Panc1 (cell line): ENCODE measurements at regions not wholly inside any gene's neighbourhood (a gene's known extent, or its start where the extent isn't known, plus 50 kb on each side); places are given as distances from the start of the nearest gene placed in this dataset.

Source experiments
- ATAC-seq: fragments of 200-7000 bp; cut with Tn5 transposase; 2 replicates; pipeline ENCODE4 v1.9.1; 2020; ENCODE audit warnings: mild to moderate bottlenecking, moderate library complexity
- BruUV-seq: library from RNA; stranded (reverse); fragments of 400-500 nt; replicated peaks from 2 replicates; lab custom pipeline; 2021; lab: Mats Ljungman, UMichigan
- CTCF ChIA-PET: fragments of 300-600 bp; sonication (Branson Sonifier 250); formaldehyde crosslinking; loops from one replicate; lab custom pipeline; 2022; ENCODE audit warnings: antibody characterized with exemption; lab: Charles Lee
- POLR2A ChIA-PET: fragments of 300-600 bp; sonication (Branson Sonifier 250); formaldehyde crosslinking; loops from one replicate; lab custom pipeline; 2022; ENCODE audit warnings: antibody characterized with exemption; lab: Charles Lee
- DNase-seq: peaks from one replicate; pipeline ENCODE4 v3.0.0-alpha.2; 2010; ENCODE audit warnings: low read depth, low spot score
- H3K27ac ChIP-seq: 2 replicates; pipeline ENCODE4 v1.5.1; 2011; ENCODE audit warnings: mild to moderate bottlenecking, low read length, inconsistent platforms
- H3K27me3 ChIP-seq: fragments of 200-500 bp; sonication (Bioruptor generic); 2 replicates; pipeline ENCODE4 v1.6.0; 2014; ENCODE audit warnings: low read length, inconsistent platforms; ENCODE audit not compliant: control insufficient read depth, insufficient read depth
- H3K36me3 ChIP-seq: fragments of 200-500 bp; sonication (Bioruptor generic); 2 replicates; pipeline ENCODE4 v1.5.1; 2014; ENCODE audit warnings: inconsistent platforms, mild to moderate bottlenecking, low read length, moderate library complexity; ENCODE audit not compliant: control insufficient read depth, insufficient read depth
- H3K4me1 ChIP-seq: 2 replicates; pipeline ENCODE4 v1.5.1; 2011; ENCODE audit warnings: inconsistent platforms, mild to moderate bottlenecking, low read length, moderate library complexity; ENCODE audit not compliant: control insufficient read depth, insufficient read depth
- H3K4me3 ChIP-seq, 2 experiments: 2 replicates each; pipeline ENCODE4 v1.5.1; 2011 to 2012; ENCODE audit warnings: low read depth in 2 of 2, low read length in 2 of 2, mild to moderate bottlenecking in 2 of 2, inconsistent platforms in 1 of 2, moderate library complexity in 1 of 2
- H3K9me3 ChIP-seq: fragments of 200-500 bp; sonication (Bioruptor generic); 2 replicates; pipeline ENCODE4 v1.5.1; 2014; ENCODE audit warnings: low read depth, mild to moderate bottlenecking, inconsistent platforms, low read length, moderate library complexity; ENCODE audit not compliant: control insufficient read depth, insufficient read depth
- POLR2AphosphoS5 ChIP-seq: IDR thresholded peaks from 2 replicates; pipeline ENCODE4 v1.6.1; 2012; ENCODE audit warnings: mild to moderate bottlenecking, low read depth, low read length, moderate library complexity
- SIN3A ChIP-seq: IDR thresholded peaks from 2 replicates; pipeline ENCODE4 v1.6.1; 2012; ENCODE audit warnings: low read depth, mild to moderate bottlenecking, low read length, moderate library complexity, borderline replicate concordance; ENCODE audit not compliant: insufficient read depth
- TCF7L2 ChIP-seq: IDR thresholded peaks from 2 replicates; pipeline ENCODE4 v1.6.1; 2011; ENCODE audit warnings: mild to moderate bottlenecking, low read depth, low read length, inconsistent platforms
- in situ Hi-C: cut with HindIII; loops from 2 replicates; pipeline ENCODE4 v1.10.0; 2016; ENCODE audit warnings: low sequenced_read_pairs, low pct_unique_long_range_greater_than_20kb
- intact Hi-C: fragments of 100-400 bp; cut with micrococcal nuclease; formaldehyde crosslinking; loops from one replicate; pipeline ENCODE4 v1.10.0; 2022; ENCODE audit not compliant: unreplicated experiment
- TF ChIP-seq, protein P1 (sequence below), 2 experiments: IDR thresholded peaks; 2 replicates each; pipeline ENCODE4 v1.6.1; 2011 to 2012; ENCODE audit warnings: low read depth in 2 of 2, control low read depth in 1 of 2, low read length in 1 of 2, mild to moderate bottlenecking in 1 of 2, moderate library complexity in 1 of 2; ENCODE audit not compliant: insufficient read depth in 1 of 2
- TF ChIP-seq, protein P2 (sequence below): fragments of 450-650 bp; IDR thresholded peaks from 2 replicates; pipeline ENCODE4 v1.5.1; 2017; ENCODE audit warnings: mild to moderate bottlenecking

DNA sequence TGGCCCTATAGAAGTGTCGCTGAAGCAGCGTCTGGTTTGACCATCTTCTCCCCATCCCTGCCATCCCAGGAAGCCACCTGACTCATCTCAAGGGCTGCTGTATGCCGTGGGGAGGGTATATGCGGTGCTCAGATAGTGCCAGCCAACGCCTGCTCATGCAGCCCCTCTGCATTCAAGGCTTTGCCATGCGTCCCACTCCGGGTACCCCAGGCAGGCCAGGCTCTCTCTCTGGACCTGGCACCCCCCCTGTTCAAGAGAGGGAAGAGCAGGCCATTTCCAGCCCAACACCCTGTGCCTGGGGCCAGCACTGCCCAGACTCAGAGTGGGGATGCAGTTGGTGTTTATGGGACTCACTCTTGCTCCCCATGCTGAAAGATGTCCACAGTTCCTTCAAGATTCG lies 130.0 kb downstream of the GLI2 start:
- H3K4me1 ChIP-seq, result no peaks in the 10 kb centered on the region
- CTCF ChIA-PET, result no interaction called here
- POLR2A ChIA-PET, result no interaction called here
- ATAC-seq (no peak), DNase-seq (no peak)
- H3K36me3 ChIP-seq, result no peaks in the 10 kb centered on the region
- in situ Hi-C loops (no loop called here), intact Hi-C loops (no loop called here)
- H3K27ac ChIP-seq, result no peak overlapping the region
- no peaks in the 10 kb centered on the region for H3K9me3 ChIP-seq
- BruUV-seq, result no TSS peak
- TF ChIP-seq SIN3A (no peak), POLR2AphosphoS5 (no peak), TCF7L2 (no peak)
- TF ChIP-seq, protein P1, sequence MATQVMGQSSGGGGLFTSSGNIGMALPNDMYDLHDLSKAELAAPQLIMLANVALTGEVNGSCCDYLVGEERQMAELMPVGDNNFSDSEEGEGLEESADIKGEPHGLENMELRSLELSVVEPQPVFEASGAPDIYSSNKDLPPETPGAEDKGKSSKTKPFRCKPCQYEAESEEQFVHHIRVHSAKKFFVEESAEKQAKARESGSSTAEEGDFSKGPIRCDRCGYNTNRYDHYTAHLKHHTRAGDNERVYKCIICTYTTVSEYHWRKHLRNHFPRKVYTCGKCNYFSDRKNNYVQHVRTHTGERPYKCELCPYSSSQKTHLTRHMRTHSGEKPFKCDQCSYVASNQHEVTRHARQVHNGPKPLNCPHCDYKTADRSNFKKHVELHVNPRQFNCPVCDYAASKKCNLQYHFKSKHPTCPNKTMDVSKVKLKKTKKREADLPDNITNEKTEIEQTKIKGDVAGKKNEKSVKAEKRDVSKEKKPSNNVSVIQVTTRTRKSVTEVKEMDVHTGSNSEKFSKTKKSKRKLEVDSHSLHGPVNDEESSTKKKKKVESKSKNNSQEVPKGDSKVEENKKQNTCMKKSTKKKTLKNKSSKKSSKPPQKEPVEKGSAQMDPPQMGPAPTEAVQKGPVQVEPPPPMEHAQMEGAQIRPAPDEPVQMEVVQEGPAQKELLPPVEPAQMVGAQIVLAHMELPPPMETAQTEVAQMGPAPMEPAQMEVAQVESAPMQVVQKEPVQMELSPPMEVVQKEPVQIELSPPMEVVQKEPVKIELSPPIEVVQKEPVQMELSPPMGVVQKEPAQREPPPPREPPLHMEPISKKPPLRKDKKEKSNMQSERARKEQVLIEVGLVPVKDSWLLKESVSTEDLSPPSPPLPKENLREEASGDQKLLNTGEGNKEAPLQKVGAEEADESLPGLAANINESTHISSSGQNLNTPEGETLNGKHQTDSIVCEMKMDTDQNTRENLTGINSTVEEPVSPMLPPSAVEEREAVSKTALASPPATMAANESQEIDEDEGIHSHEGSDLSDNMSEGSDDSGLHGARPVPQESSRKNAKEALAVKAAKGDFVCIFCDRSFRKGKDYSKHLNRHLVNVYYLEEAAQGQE (IDR thresholded peaks at IDR 0.05; ENCODE audit: insufficient read depth in 1 of 2, low read depth in 2 of 2, low read length in 1 of 2), result no peak
- TF ChIP-seq, protein P2, sequence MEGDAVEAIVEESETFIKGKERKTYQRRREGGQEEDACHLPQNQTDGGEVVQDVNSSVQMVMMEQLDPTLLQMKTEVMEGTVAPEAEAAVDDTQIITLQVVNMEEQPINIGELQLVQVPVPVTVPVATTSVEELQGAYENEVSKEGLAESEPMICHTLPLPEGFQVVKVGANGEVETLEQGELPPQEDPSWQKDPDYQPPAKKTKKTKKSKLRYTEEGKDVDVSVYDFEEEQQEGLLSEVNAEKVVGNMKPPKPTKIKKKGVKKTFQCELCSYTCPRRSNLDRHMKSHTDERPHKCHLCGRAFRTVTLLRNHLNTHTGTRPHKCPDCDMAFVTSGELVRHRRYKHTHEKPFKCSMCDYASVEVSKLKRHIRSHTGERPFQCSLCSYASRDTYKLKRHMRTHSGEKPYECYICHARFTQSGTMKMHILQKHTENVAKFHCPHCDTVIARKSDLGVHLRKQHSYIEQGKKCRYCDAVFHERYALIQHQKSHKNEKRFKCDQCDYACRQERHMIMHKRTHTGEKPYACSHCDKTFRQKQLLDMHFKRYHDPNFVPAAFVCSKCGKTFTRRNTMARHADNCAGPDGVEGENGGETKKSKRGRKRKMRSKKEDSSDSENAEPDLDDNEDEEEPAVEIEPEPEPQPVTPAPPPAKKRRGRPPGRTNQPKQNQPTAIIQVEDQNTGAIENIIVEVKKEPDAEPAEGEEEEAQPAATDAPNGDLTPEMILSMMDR, result no peak
- no peak overlapping the region for H3K4me3 ChIP-seq
- H3K27me3 ChIP-seq, result no peaks in the 10 kb centered on the region

DNA sequence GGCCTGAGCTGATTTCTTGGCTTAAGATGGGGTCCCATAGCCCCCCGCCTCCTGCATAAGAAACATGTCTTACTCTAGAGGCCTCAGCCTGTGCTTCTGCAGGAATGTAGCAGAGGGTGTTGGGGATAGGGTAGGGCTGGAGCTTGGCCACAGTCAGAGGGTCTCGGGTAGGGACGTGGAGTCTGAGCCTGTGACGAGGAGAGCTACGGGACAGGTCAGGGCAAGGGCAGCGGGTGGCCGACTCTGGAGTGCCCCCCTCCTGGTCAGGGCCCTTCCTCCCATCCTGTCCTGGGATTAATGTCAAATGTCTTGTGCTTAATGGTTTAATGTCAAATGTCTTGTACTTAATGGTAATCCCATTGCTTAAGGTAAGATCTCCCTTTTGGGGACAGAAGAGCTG lies 130.4 kb downstream of the GLI2 start:
- intact Hi-C loops (no loop called here), in situ Hi-C loops (no loop called here)

More for the DNA sequence above, 130.4 kb downstream of the GLI2 start:
- Histone ChIP-seq H3K27me3 (no peaks in the 10 kb centered on the region), H3K4me3 (no peak overlapping the region), H3K36me3 (no peaks in the 10 kb centered on the region), H3K4me1 (no peaks in the 10 kb centered on the region), H3K27ac (no peak overlapping the region), H3K9me3 (no peaks in the 10 kb centered on the region)
- TF ChIP-seq, protein P1 (IDR thresholded peaks at IDR 0.05; ENCODE audit: insufficient read depth in 1 of 2, low read depth in 2 of 2, low read length in 1 of 2), result no peak
- TF ChIP-seq, protein P2, result no peak
- TF ChIP-seq SIN3A (no peak), POLR2AphosphoS5 (no peak), TCF7L2 (no peak)
- DNase-seq (no peak), ATAC-seq (no peak)
- CTCF ChIA-PET, result no interaction called here
- POLR2A ChIA-PET, result no interaction called here
- no TSS peak for BruUV-seq
